ENCODE measurements at regions not wholly inside any gene's neighbourhood (a gene's known extent, or its start where the extent isn't known, plus 50 kb on each side); places are given as distances from the start of the nearest gene placed in this dataset.
"Not testable (repeated sequence)": the region's sequence is repeated elsewhere in the genome, so short reads cannot be mapped to it uniquely, and the experiment has no call there.

GRCh38 chr13:40370661-40371060 is 295.8 kb downstream of the FOXO1 start:
- DNase-seq (ENCODE audit: low read depth) = no peak

- no peak for DNase-seq (ENCODE audit: low read depth)
Measured at GRCh38 chr13:40371531-40372125, 294.8 kb downstream of the FOXO1 start.

DNA sequence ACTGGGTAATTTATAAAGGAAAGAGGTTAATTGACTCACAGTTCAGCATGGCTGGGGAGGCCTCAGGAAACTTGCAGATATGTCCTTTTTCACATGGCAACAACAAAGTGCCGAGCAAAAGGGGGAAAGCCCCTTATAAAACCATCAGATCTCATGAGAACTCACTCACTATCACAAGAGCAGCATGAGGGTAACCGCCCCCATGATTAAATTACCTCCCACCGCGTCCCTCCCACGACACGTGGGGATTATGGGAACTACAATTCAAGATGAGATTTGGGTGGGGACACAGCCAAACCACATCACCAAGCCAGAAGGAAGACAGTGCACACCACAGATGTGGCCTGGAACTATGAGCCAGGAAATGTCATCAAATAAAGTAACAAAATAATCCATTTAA is 292.8 kb downstream of the FOXO1 start:
- DNase-seq (ENCODE audit: low read depth) = not testable (repeated sequence)

DNA sequence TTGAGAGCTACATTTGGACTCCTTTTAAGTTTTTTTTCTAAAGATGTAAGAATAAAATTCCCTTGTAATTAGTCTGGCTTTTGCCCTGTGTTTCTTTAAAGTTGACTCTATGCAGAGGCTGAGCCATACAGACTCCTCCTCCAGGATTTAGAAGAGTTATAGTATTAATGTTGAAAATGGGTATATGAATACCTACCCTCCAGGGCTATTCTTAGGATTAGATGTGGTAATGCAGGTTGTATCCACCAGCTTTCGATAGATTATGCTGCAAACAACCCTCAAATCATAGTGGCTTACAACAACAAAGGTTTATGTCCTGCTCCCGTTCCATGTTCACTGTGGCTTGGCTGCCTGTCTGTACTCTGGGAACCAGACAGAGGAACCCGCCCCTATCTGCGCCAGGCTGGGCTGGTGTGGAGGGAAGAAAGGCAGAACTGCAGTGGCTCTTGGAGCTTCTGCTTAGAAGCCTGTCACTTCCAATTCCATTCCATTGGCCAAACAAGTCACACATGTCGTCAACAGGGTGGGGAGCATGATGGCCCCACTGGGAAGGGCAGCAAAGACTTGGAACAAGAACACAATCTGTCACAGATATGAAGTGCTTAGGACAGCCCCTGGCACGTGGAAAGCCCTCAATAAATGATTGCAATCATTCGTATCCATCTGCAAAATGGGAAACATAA is 290.8 kb downstream of the FOXO1 start:
- DNase-seq (ENCODE audit: low read depth) = no peak

- no peak for DNase-seq (ENCODE audit: low read depth)
Measured at GRCh38 chr13:40376296-40376849, 290.1 kb downstream of the FOXO1 start.

GRCh38 chr13:40376867-40377535 is 289.4 kb downstream of the FOXO1 start:
- DNase-seq (ENCODE audit: low read depth) = no peak

GRCh38 chr13:40377783-40378182 is 288.7 kb downstream of the FOXO1 start:
- DNase-seq (ENCODE audit: low read depth) = no peak

DNA sequence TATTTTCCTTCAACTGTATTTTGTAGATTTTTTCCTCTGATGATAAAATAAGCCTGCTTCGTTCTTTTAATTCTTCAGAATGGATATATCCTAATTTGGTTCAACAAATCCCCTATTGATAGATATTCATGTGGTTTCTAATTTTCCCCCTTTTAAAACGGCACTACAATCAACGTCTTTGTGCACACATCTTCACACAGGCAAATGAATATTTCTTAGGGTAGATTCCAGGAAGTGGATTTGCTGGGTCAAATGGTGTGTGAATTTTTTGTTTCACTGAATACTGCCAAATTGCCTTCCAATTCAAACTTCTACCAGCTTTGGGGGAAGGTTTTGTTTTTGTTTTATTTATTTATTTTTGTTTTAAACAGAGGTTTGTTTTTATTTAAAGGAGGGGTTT is 287.2 kb downstream of the FOXO1 start:
- DNase-seq (ENCODE audit: low read depth) = no peak

DNA sequence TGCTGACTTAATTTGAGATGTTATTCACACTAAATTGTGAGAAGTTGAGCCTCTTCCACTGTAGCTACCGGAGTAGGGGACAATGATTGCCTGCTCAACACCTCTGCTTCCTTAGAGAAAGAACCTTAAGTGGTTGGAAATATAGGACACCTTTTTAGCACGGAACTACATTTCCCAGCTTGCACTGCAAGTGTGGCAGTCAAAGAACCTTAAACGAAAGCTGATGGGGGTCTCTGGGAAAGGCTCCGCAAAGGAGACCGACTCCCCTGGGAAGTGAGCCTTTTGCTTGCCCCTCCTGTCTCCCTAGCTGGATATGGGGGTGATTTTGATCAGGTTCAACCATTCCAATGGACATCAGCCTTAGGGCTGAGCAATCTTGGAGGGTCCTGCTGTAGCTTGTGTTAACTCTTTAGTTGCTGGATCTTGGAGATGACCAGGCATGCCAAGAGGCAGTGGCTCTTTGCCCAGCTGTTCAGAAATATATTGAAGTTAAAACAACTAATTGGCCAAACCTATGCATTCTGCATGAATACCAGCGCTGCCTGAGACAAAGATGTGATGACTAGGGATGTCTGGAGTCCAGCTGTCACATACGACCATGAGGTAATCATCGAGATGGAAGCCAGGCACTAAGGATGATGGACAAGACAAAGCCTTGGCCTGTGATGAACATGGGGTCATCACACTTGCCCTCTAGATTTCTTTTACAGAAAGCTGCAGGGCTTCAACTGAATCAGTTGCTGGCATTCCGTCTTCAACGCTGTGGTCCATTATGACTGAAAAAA is 286.5 kb downstream of the FOXO1 start:
- DNase-seq (ENCODE audit: low read depth) = no peak

DNA sequence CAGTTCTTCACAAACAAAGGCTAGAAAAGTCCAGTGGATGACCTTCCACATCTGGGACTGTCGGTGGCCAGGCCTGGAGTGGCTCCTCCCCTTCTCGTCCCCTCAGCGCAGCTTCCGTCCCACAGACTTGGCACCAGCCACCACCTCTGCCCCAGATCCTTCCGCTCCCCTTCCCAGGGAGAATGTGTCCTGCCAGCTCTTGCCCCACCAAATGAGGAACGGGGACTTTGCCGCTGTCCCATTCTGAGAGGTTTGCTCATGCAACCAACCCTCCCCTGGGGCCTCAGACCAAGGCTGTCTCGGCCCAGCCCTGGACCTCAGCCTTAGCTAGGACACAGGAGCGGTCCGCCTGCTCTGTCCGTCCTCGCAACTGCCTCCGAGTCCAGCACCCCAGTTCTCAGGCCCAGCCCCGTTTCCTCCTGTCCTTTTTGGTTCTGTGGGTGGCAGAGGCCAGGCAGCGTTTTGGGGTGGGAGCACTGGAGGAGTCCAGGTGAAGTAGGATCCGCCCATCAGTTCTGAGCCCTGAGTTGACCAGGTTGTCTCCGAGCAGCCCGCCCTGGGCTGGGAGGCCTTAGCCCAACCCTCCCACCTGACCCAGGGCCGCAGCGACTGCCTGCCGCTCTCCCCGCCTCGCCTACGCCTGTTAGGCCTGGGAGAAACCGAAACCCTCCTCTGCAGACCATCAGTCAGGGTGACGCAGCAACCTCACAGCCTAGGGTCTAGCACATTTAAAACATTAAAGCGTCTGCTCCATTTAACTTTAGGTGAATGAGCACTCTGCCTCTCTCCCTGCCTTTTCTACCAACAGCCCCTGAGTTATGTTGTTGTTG is 284.3 kb downstream of the FOXO1 start:
- DNase-seq (ENCODE audit: low read depth) = no peak

GRCh38 chr13:40383132-40383531 is 283.3 kb downstream of the FOXO1 start:
- DNase-seq (ENCODE audit: low read depth) = no peak

- no peak for DNase-seq (ENCODE audit: low read depth)
Measured at GRCh38 chr13:40383885-40384284, 282.6 kb downstream of the FOXO1 start.

DNA sequence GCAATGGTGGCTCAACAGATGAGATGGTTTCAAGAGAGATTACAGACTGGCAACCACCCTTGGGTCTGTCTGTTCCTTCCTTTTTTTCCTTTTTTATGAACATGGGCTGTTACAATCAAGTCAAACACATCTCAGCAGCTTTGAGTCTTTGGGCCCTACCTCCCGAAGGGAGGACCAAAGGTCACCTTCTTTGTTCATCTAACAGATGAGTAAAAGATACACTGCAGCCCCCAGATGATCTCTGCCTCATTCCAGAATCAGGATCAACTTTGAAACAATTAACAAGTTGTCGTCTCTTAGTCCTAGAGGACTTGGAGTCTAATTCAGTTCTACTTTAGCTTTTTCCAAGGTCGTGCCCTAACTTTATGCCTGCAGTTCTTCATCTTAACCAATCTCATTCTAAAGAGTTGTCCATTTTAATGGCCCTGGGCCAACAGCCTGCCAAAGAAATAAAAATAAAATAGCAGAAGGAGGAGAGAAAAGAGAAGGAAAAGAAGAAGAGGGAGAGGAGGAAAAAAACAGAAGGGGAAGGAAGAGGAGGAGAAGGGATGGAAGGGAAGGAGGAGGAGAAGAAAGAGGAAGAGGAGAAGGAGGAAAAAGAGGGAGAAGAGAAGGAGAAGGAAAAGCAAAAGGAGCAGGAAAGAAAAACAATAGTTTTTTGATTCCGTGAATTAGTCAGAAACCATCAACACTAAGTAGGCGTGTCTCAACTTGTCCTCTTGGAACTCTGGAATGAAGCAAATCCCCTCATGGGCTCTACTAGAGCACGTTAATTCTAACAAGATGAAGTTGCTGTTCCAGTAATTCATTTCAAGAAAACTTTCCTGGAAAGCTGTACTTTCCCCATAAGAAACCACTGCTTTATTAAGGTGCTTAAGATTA is 281.2 kb downstream of the FOXO1 start:
- no peak for DNase-seq (ENCODE audit: low read depth)

GRCh38 chr13:40385858-40386180 is 280.6 kb downstream of the FOXO1 start:
- DNase-seq (ENCODE audit: low read depth) = no peak

GRCh38 chr13:40386586-40386985 is 279.9 kb downstream of the FOXO1 start:
- no peak for DNase-seq (ENCODE audit: low read depth)

GRCh38 chr13:40387775-40388174 is 278.7 kb downstream of the FOXO1 start:
- DNase-seq (ENCODE audit: low read depth) = no peak

GRCh38 chr13:40388617-40389016 is 277.8 kb downstream of the FOXO1 start:
- no peak for DNase-seq (ENCODE audit: low read depth)

- DNase-seq (ENCODE audit: low read depth) = no peak
Measured at GRCh38 chr13:40389081-40389641, 277.3 kb downstream of the FOXO1 start.

GRCh38 chr13:40390401-40390916 is 276.0 kb downstream of the FOXO1 start:
- DNase-seq (ENCODE audit: low read depth) = no peak

DNA sequence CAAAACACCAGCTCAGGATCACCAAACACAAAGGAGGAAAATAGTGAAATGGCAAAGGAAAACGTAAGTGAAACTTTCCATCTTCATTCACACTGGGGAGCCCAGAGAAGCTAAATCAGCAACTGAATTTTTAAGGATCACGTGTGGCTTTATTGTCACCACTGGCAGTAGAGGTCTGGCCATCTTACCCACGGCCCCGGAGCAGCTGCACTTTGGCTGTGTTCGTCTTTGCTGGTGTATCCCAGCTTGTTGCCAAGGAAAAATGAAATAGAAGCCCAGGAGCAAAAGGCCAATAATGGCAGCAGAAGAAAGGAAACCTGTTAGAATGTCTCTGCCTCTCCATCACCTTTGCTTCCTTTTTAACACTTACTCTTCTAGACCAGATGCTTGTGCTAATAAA is 274.7 kb downstream of the FOXO1 start:
- DNase-seq (ENCODE audit: low read depth) = no peak
